GM23338 (cell line): ENCODE measurements at regions not wholly inside any gene's neighbourhood (a gene's known extent, or its start where the extent isn't known, plus 50 kb on each side); places are given as distances from the start of the nearest gene placed in this dataset.

Experiments used
- ATAC-seq: fragments of 200-7000 bp; cut with Tn5 transposase; 3 replicates; pipeline ENCODE4 v1.9.1; 2020
- DNase-seq: peaks from one replicate; pipeline ENCODE4 v3.0.0-alpha.2; 2015; ENCODE audit warnings: low spot score
- H2AFZ ChIP-seq: fragments of 200-600 bp; sonication (generic); 2 replicates; pipeline ENCODE4 v1.8.0; 2016; ENCODE audit warnings: antibody characterized with exemption, mild to moderate bottlenecking, moderate library complexity
- H3F3A ChIP-seq: fragments of 200-600 bp; sonication (generic); replicated peaks from 2 replicates; pipeline ENCODE4 v1.8.0; 2017; ENCODE audit warnings: antibody characterized with exemption, mixed run types, low read depth
- H3K27ac ChIP-seq: fragments of 200-600 bp; sonication (generic); 2 replicates; pipeline ENCODE4 v1.6.1; 2016; ENCODE audit warnings: low read depth
- H3K27me3 ChIP-seq: fragments of 200-600 bp; sonication (generic); 2 replicates; pipeline ENCODE4 v1.8.0; 2016; ENCODE audit warnings: mild to moderate bottlenecking, mixed run types, moderate library complexity; ENCODE audit not compliant: insufficient read depth
- H3K36me3 ChIP-seq: fragments of 200-600 bp; sonication (generic); 2 replicates; pipeline ENCODE4 v1.8.0; 2016; ENCODE audit warnings: mild to moderate bottlenecking; ENCODE audit not compliant: insufficient read depth
- H3K4me1 ChIP-seq: fragments of 200-600 bp; sonication (generic); 2 replicates; pipeline ENCODE4 v1.8.0; 2016; ENCODE audit warnings: mild to moderate bottlenecking, moderate library complexity; ENCODE audit not compliant: insufficient read depth
- H3K4me2 ChIP-seq: fragments of 200-600 bp; sonication (generic); 2 replicates; pipeline ENCODE4 v1.7.1; 2017; ENCODE audit warnings: mixed run types
- H3K4me3 ChIP-seq: fragments of 200-600 bp; sonication (generic); 2 replicates; pipeline ENCODE4 v1.6.1; 2016; ENCODE audit warnings: mixed run types
- H3K79me2 ChIP-seq: fragments of 200-600 bp; sonication (generic); replicated peaks from 2 replicates; pipeline ENCODE4 v1.8.0; 2017; ENCODE audit warnings: mild to moderate bottlenecking; ENCODE audit not compliant: insufficient read depth
- H3K9me2 ChIP-seq: fragments of 200-600 bp; sonication (generic); 2 replicates; pipeline ENCODE4 v1.8.0; 2017; ENCODE audit not compliant: insufficient read depth
- H4K20me1 ChIP-seq: fragments of 200-600 bp; sonication (generic); replicated peaks from 2 replicates; pipeline ENCODE4 v1.8.0; 2017; ENCODE audit warnings: mild to moderate bottlenecking; ENCODE audit not compliant: insufficient read depth
- H3K27ac Mint-ChIP-seq: 2 replicates; pipeline ENCODE4 v1.8.0; 2020; ENCODE audit warnings: inconsistent platforms, mild to moderate bottlenecking, moderate library complexity, mixed read lengths
- H3K27me3 Mint-ChIP-seq: 3 replicates; pipeline ENCODE4 v1.8.0; 2022; ENCODE audit warnings: low read depth, mild to moderate bottlenecking, moderate library complexity, mixed read lengths, inconsistent platforms; ENCODE audit not compliant: insufficient read depth, poor library complexity
- H3K36me3 Mint-ChIP-seq: 3 replicates; pipeline ENCODE4 v1.8.0; 2021; ENCODE audit warnings: low read depth, mild to moderate bottlenecking, inconsistent platforms, moderate library complexity, mixed read lengths
- H3K4me1 Mint-ChIP-seq: 3 replicates; pipeline ENCODE4 v1.8.0; 2020; ENCODE audit warnings: mild to moderate bottlenecking, inconsistent platforms, mixed read lengths
- H3K4me3 Mint-ChIP-seq: 3 replicates; pipeline ENCODE4 v1.8.0; 2021; ENCODE audit warnings: moderate library complexity, mild to moderate bottlenecking, inconsistent platforms, mixed read lengths
- H3K9me3 Mint-ChIP-seq: 3 replicates; pipeline ENCODE4 v1.8.0; 2020; ENCODE audit warnings: moderate library complexity, mild to moderate bottlenecking, inconsistent platforms, mixed read lengths
- CREB1 ChIP-seq: fragments of 250-450 bp; sonication (Bioruptor Pico); IDR thresholded peaks from 2 replicates; pipeline ENCODE4 v1.5.0; 2020; ENCODE audit warnings: low read depth, mild to moderate bottlenecking, moderate library complexity
- EZH2 ChIP-seq: fragments of 200-600 bp; sonication (generic); IDR thresholded peaks from one replicate; pipeline ENCODE4 v1.8.0; 2017; ENCODE audit warnings: antibody characterized with exemption, mild to moderate bottlenecking, low read depth; ENCODE audit not compliant: unreplicated experiment
- EZH2phosphoT487 ChIP-seq: fragments of 200-600 bp; sonication (generic); IDR thresholded peaks from one replicate; pipeline ENCODE4 v1.8.1; 2018; ENCODE audit warnings: antibody characterized with exemption; ENCODE audit not compliant: unreplicated experiment
- JUNB ChIP-seq: IDR thresholded peaks from one replicate; pipeline ENCODE4 v1.6.1; 2016; ENCODE audit warnings: antibody characterized with exemption; ENCODE audit not compliant: unreplicated experiment
- NANOG ChIP-seq: IDR thresholded peaks from 2 replicates; pipeline ENCODE4 v1.6.1; 2016; ENCODE audit warnings: antibody characterized with exemption, borderline replicate concordance
- POLR2AphosphoS5 ChIP-seq: IDR thresholded peaks from 2 replicates; pipeline ENCODE4 v1.6.1; 2016; ENCODE audit warnings: antibody characterized with exemption, low read depth
- STAT1 ChIP-seq: IDR thresholded peaks from one replicate; pipeline ENCODE4 v1.6.1; 2016; ENCODE audit warnings: antibody characterized with exemption; ENCODE audit not compliant: unreplicated experiment
- ZNF114 ChIP-seq: fragments of 250-450 bp; sonication (Bioruptor Pico); IDR thresholded peaks from 2 replicates; pipeline ENCODE4 v1.5.0; 2020; ENCODE audit warnings: mild to moderate bottlenecking, moderate library complexity
- ZNF331 ChIP-seq: fragments of 250-450 bp; sonication (Bioruptor Pico); IDR thresholded peaks from 2 replicates; pipeline ENCODE4 v1.5.0; 2020; ENCODE audit warnings: low read depth, mild to moderate bottlenecking, moderate library complexity
- TF ChIP-seq, protein P1 (sequence below): fragments of 250-450 bp; sonication (Bioruptor Pico); IDR thresholded peaks from 2 replicates; pipeline ENCODE4 v1.5.0; 2020; ENCODE audit warnings: mild to moderate bottlenecking, moderate library complexity
- TF ChIP-seq, protein P2 (sequence below): IDR thresholded peaks from one replicate; pipeline ENCODE4 v1.6.1; 2018; ENCODE audit warnings: antibody characterized with exemption; ENCODE audit not compliant: unreplicated experiment
- TF ChIP-seq, protein P3 (sequence below), 2 experiments: fragments of 200-600 bp in 1 of 2; sonication (generic) in 1 of 2; conservative IDR thresholded peaks; 2 replicates each; pipeline versions ENCODE4 v1.5.1 to v1.6.1; 2016 to 2017; ENCODE audit warnings: antibody characterized with exemption in 2 of 2, low read depth in 2 of 2, mild to moderate bottlenecking in 2 of 2, moderate library complexity in 1 of 2

DNA sequence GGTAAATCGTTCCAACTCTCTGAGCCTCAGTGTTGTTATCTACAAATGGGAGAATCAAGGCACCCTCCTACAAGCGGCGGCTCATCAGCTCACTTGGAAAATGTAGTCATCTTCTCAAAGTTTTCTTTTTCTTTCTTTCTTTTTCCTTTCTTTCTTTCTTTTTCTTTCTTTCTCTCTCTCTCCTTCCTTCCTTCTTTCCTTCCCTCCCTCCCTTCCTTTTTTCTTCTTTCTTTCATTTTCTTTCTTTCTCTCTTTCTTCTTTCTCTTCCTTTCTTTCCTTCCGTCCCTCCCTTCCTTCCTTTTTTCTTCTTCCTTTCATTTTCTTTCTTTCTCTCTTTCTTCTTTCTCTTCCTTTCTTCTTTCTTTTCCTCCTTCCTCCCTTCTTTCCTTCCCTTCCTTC lies 55.0 kb upstream of the TGM3 start:
- Mint-ChIP-seq H3K27ac (no peak overlapping the region), H3K4me1 (peaks cover 29% of the 10 kb centered on the region), H3K4me3 (no peak overlapping the region), H3K9me3 (no peaks in the 10 kb centered on the region), H3K36me3 (no peaks in the 10 kb centered on the region), H3K27me3 (peaks cover 11% of the 10 kb centered on the region)
- Histone ChIP-seq H3K4me1 (peaks cover 27% of the 10 kb centered on the region), H3K9me2 (no peaks in the 10 kb centered on the region), H3K79me2 (no peaks in the 10 kb centered on the region), H3K36me3 (no peaks in the 10 kb centered on the region), H3F3A (no peaks in the 10 kb centered on the region), H2AFZ (no peak overlapping the region), H3K4me2 (no peak overlapping the region), H3K27me3 (no peaks in the 10 kb centered on the region), H3K4me3 (no peak overlapping the region), H3K27ac (no peak overlapping the region), H4K20me1 (no peaks in the 10 kb centered on the region)
- no peak for TF ChIP-seq NANOG
- TF ChIP-seq, protein P1, sequence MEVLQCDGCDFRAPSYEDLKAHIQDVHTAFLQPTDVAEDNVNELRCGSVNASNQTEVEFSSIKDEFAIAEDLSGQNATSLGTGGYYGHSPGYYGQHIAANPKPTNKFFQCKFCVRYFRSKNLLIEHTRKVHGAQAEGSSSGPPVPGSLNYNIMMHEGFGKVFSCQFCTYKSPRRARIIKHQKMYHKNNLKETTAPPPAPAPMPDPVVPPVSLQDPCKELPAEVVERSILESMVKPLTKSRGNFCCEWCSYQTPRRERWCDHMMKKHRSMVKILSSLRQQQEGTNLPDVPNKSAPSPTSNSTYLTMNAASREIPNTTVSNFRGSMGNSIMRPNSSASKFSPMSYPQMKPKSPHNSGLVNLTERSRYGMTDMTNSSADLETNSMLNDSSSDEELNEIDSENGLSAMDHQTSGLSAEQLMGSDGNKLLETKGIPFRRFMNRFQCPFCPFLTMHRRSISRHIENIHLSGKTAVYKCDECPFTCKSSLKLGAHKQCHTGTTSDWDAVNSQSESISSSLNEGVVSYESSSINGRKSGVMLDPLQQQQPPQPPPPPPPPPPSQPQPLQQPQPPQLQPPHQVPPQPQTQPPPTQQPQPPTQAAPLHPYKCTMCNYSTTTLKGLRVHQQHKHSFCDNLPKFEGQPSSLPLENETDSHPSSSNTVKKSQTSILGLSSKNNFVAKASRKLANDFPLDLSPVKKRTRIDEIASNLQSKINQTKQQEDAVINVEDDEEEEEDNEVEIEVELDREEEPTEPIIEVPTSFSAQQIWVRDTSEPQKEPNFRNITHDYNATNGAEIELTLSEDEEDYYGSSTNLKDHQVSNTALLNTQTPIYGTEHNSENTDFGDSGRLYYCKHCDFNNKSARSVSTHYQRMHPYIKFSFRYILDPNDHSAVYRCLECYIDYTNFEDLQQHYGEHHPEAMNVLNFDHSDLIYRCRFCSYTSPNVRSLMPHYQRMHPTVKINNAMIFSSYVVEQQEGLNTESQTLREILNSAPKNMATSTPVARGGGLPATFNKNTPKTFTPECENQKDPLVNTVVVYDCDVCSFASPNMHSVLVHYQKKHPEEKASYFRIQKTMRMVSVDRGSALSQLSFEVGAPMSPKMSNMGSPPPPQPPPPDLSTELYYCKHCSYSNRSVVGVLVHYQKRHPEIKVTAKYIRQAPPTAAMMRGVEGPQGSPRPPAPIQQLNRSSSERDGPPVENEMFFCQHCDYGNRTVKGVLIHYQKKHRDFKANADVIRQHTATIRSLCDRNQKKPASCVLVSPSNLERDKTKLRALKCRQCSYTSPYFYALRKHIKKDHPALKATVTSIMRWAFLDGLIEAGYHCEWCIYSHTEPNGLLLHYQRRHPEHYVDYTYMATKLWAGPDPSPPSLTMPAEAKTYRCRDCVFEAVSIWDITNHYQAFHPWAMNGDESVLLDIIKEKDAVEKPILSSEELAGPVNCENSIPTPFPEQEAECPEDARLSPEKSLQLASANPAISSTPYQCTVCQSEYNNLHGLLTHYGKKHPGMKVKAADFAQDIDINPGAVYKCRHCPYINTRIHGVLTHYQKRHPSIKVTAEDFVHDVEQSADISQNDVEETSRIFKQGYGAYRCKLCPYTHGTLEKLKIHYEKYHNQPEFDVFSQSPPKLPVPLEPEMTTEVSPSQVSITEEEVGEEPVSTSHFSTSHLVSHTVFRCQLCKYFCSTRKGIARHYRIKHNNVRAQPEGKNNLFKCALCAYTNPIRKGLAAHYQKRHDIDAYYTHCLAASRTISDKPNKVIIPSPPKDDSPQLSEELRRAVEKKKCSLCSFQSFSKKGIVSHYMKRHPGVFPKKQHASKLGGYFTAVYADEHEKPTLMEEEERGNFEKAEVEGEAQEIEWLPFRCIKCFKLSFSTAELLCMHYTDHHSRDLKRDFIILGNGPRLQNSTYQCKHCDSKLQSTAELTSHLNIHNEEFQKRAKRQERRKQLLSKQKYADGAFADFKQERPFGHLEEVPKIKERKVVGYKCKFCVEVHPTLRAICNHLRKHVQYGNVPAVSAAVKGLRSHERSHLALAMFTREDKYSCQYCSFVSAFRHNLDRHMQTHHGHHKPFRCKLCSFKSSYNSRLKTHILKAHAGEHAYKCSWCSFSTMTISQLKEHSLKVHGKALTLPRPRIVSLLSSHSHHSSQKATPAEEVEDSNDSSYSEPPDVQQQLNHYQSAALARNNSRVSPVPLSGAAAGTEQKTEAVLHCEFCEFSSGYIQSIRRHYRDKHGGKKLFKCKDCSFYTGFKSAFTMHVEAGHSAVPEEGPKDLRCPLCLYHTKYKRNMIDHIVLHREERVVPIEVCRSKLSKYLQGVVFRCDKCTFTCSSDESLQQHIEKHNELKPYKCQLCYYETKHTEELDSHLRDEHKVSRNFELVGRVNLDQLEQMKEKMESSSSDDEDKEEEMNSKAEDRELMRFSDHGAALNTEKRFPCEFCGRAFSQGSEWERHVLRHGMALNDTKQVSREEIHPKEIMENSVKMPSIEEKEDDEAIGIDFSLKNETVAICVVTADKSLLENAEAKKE (CRISPR knock-in tag) = no peak
- TF ChIP-seq ZNF331 (CRISPR knock-in tag) = no peak
- TF ChIP-seq EZH2 = no peak
- no peak for TF ChIP-seq JUNB
- TF ChIP-seq CREB1 (CRISPR knock-in tag) = no peak
- no peak for TF ChIP-seq EZH2phosphoT487
- no peak for ATAC-seq
- no peak for DNase-seq

DNA sequence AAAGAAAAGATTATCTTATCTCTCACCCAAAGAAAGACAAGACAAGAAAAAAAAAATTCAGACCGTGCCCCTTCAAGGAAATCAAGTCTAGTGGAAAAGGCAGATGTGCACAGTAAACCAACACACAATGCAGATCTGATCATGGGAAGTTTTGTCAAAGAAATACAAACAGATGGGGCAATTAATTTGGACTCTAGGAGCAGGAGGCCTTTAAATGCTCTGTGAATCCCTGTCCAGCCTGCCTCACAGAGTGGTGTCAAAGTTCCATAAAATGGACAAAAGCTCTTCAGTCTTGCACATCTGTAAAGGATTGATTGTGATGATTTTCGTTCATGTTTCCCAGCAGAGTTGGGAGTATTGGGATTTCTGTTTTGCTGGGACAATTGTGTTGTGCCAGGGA lies 53.1 kb upstream of the TGM3 start:
- H3K4me1 ChIP-seq = peaks cover 29% of the 10 kb centered on the region
- Mint-ChIP-seq H3K9me3 (no peaks in the 10 kb centered on the region), H3K4me1 (peaks cover 29% of the 10 kb centered on the region), H3K4me3 (no peak overlapping the region), H3K27me3 (peaks cover 11% of the 10 kb centered on the region), H3K27ac (no peak overlapping the region), H3K36me3 (no peaks in the 10 kb centered on the region)
- H3K4me3 ChIP-seq = no peak overlapping the region
- H3F3A ChIP-seq = no peaks in the 10 kb centered on the region
- DNase-seq (no peak), ATAC-seq (no peak)
- no peaks in the 10 kb centered on the region for H3K79me2 ChIP-seq
- no peaks in the 10 kb centered on the region for H3K27me3 ChIP-seq
- no peaks in the 10 kb centered on the region for H3K36me3 ChIP-seq
- no peak overlapping the region for H3K4me2 ChIP-seq
- no peak overlapping the region for H3K27ac ChIP-seq
- H4K20me1 ChIP-seq = no peaks in the 10 kb centered on the region
- H2AFZ ChIP-seq = no peak overlapping the region
- no peaks in the 10 kb centered on the region for H3K9me2 ChIP-seq
- no peak for TF ChIP-seq ZNF114 (CRISPR knock-in tag)
- no peak for TF ChIP-seq STAT1
- TF ChIP-seq POLR2AphosphoS5 = no peak
- TF ChIP-seq, protein P2, sequence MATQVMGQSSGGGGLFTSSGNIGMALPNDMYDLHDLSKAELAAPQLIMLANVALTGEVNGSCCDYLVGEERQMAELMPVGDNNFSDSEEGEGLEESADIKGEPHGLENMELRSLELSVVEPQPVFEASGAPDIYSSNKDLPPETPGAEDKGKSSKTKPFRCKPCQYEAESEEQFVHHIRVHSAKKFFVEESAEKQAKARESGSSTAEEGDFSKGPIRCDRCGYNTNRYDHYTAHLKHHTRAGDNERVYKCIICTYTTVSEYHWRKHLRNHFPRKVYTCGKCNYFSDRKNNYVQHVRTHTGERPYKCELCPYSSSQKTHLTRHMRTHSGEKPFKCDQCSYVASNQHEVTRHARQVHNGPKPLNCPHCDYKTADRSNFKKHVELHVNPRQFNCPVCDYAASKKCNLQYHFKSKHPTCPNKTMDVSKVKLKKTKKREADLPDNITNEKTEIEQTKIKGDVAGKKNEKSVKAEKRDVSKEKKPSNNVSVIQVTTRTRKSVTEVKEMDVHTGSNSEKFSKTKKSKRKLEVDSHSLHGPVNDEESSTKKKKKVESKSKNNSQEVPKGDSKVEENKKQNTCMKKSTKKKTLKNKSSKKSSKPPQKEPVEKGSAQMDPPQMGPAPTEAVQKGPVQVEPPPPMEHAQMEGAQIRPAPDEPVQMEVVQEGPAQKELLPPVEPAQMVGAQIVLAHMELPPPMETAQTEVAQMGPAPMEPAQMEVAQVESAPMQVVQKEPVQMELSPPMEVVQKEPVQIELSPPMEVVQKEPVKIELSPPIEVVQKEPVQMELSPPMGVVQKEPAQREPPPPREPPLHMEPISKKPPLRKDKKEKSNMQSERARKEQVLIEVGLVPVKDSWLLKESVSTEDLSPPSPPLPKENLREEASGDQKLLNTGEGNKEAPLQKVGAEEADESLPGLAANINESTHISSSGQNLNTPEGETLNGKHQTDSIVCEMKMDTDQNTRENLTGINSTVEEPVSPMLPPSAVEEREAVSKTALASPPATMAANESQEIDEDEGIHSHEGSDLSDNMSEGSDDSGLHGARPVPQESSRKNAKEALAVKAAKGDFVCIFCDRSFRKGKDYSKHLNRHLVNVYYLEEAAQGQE = no peak
- TF ChIP-seq CREB1 (CRISPR knock-in tag) = no peak
- TF ChIP-seq JUNB = no peak
- TF ChIP-seq EZH2 = no peak
- TF ChIP-seq ZNF331 (CRISPR knock-in tag) = no peak
- TF ChIP-seq, protein P3, sequence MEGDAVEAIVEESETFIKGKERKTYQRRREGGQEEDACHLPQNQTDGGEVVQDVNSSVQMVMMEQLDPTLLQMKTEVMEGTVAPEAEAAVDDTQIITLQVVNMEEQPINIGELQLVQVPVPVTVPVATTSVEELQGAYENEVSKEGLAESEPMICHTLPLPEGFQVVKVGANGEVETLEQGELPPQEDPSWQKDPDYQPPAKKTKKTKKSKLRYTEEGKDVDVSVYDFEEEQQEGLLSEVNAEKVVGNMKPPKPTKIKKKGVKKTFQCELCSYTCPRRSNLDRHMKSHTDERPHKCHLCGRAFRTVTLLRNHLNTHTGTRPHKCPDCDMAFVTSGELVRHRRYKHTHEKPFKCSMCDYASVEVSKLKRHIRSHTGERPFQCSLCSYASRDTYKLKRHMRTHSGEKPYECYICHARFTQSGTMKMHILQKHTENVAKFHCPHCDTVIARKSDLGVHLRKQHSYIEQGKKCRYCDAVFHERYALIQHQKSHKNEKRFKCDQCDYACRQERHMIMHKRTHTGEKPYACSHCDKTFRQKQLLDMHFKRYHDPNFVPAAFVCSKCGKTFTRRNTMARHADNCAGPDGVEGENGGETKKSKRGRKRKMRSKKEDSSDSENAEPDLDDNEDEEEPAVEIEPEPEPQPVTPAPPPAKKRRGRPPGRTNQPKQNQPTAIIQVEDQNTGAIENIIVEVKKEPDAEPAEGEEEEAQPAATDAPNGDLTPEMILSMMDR (conservative IDR thresholded peaks at IDR 0.05; ENCODE audit: low read depth in 2 of 2) = no peak
